ENCODE measurements at regions not wholly inside any gene's neighbourhood (a gene's known extent, or its start where the extent isn't known, plus 50 kb on each side); places are given as distances from the start of the nearest gene placed in this dataset.
"Not testable (repeated sequence)": the region's sequence is repeated elsewhere in the genome, so short reads cannot be mapped to it uniquely, and the experiment has no call there.

DNA sequence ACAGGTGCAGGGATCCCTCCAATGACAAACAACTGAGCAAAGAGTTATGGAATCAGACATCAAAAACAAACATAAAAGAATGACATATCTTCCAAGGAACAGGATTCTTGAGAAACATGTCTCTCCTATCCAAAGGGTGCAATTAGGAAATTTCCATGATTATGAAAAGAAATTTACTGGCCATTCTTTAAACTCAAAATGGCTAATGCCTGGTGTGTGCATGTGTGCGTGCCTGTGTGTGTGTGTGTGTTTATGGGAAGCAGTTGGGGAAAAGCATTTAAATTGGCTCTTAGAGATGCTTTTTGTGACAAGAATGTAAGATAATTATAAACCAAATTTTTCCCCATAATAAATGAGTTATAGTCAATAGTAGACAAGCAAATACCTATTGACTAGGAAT lies 320.5 kb upstream of the THBS1 start:
- WGBS, 3 donors, result 92 to 97% (median 95%) methylated on average over 1 of the region's 1 CpG
- no peak overlapping the region for H3K27ac ChIP-seq
- H3K36me3 ChIP-seq (ENCODE audit: insufficient read depth in 1 of 2, low read depth in 1 of 2), result no peaks in the 10 kb centered on the region
- ATAC-seq (no peak), DNase-seq (no peak)
- H3K27me3 ChIP-seq (ENCODE audit: insufficient read depth in 3 of 3, low read length in 2 of 3), result no peaks in the 10 kb centered on the region
- no peaks in the 10 kb centered on the region for H3K9me3 ChIP-seq
- intact Hi-C loops (cut with DNase I), result no loop called here
- no peak overlapping the region for H3K4me3 ChIP-seq
- H3K4me1 ChIP-seq, result no peaks in the 10 kb centered on the region
- TF ChIP-seq, protein P1, sequence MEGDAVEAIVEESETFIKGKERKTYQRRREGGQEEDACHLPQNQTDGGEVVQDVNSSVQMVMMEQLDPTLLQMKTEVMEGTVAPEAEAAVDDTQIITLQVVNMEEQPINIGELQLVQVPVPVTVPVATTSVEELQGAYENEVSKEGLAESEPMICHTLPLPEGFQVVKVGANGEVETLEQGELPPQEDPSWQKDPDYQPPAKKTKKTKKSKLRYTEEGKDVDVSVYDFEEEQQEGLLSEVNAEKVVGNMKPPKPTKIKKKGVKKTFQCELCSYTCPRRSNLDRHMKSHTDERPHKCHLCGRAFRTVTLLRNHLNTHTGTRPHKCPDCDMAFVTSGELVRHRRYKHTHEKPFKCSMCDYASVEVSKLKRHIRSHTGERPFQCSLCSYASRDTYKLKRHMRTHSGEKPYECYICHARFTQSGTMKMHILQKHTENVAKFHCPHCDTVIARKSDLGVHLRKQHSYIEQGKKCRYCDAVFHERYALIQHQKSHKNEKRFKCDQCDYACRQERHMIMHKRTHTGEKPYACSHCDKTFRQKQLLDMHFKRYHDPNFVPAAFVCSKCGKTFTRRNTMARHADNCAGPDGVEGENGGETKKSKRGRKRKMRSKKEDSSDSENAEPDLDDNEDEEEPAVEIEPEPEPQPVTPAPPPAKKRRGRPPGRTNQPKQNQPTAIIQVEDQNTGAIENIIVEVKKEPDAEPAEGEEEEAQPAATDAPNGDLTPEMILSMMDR (IDR thresholded peaks at IDR 0.05), result no peak

DNA sequence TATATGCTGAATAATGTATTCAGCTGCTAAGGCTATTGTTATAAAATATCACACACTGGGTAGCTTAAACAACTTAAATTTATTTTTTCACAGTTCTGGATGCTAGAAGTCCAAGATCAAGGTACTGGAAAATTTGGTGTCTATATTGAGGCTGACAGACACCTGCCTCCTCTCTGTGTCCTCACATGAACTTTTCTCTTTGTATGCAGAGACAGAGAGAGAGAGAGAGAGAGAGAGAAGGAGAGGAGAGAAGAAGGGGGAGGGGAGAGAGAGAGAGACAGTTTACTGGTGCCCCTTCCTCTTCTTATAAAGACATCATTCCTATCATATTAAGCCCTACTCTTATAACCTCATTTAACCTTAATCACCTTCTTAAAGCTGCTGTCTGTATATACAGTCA lies 320.1 kb upstream of the THBS1 start:
- no peaks in the 10 kb centered on the region for H3K4me1 ChIP-seq
- H3K36me3 ChIP-seq (ENCODE audit: insufficient read depth in 1 of 2, low read depth in 1 of 2), result no peaks in the 10 kb centered on the region
- H3K27ac ChIP-seq, result no peak overlapping the region
- no peak for DNase-seq
- H3K27me3 ChIP-seq (ENCODE audit: insufficient read depth in 3 of 3, low read length in 2 of 3), result peaks cover 0 to under 1% (median 0%) of the 10 kb centered on the region in 3 donors
- ATAC-seq, result no peak
- intact Hi-C loops (cut with DNase I), result no loop called here
- TF ChIP-seq, protein P1 (IDR thresholded peaks at IDR 0.05), result no peak
- no peaks in the 10 kb centered on the region for H3K9me3 ChIP-seq
- no peak overlapping the region for H3K4me3 ChIP-seq

DNA sequence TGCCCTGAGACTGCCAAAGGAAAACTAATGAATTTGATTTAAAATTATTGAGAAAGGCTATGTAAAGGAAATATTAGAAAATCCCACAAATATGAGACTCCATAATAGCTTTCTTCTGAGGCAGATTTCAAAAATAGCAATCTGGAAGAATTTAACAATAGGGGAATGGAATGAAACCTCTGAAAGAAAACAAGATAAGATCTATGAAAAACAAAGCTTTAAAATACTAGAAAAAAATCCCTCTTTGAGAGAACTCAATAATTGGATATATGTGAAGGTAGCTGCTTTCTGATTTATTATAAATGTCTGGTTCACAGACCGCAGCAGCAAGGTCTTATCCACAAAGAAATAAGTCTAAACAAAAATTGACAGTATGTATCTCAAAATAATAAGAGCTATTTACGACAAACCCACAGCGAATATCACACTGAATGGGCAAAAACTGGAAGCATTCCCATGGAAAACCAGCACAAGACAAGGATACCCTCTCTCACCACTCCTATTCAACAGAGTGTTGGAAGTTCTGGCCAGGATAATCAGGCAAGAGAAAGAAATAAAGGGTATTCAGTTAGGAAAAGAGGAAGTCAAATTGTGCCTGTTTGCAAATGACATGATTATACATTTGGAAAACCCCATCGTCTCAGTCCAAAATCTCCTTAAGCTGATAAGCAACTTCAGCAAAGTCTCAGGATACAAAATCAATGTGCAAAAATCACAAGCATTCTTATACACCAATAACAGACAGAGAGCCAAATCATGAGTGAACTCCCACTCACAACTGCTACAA lies 319.3 kb upstream of the THBS1 start:
- H3K36me3 ChIP-seq (ENCODE audit: insufficient read depth in 1 of 2, low read depth in 1 of 2); H3K9me3 ChIP-seq; DNase-seq; H3K27ac ChIP-seq; H3K4me1 ChIP-seq; ATAC-seq; H3K27me3 ChIP-seq (ENCODE audit: insufficient read depth in 3 of 3, low read length in 2 of 3); intact Hi-C loops (cut with DNase I); H3K4me3 ChIP-seq: not testable (repeated sequence)
- WGBS, 3 donors, result 81 to 85% (median 83%) methylated on average over 4 of the region's 4 CpGs

DNA sequence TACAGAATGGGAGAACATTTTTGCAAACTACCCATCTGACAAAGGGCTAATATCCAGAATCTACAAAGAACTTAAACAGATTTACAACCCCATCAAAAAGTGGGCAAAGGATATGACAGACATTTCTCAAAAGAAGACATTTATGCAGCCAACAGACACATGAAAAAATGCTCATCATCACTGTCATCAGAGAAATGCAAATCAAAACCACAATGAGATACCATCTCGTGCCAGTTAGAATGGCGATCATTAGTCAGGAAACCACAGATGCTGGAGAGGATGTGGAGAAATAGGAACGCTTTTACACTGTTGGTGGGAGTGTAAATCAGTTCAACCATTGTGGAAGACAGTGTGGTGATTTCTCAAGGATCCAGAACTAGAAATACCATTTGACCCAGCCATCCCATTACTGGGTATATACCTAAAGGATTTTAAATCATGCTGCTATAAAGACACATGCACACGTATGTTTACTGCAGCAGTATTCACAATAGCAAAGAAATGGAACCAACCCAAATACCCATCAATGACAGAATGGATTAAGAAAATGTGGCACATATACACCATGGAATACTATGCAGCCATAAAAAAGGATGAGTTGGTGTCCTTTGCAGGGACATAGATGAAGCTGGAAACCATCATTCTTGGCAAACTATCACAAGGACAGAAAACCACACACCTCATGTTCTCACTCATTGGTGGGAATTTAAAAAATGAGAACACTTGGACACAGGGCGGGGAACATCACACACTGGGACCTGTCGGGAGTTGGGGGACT lies 317.7 kb upstream of the THBS1 start:
- 88 to 91% (median 90%) methylated on average over 6 of the region's 6 CpGs for WGBS, 3 donors
- H3K4me3 ChIP-seq; ATAC-seq; H3K27ac ChIP-seq; H3K9me3 ChIP-seq; H3K36me3 ChIP-seq (ENCODE audit: insufficient read depth in 1 of 2, low read depth in 1 of 2); H3K4me1 ChIP-seq; intact Hi-C loops (cut with DNase I); DNase-seq; H3K27me3 ChIP-seq (ENCODE audit: insufficient read depth in 3 of 3, low read length in 2 of 3): not testable (repeated sequence)

DNA sequence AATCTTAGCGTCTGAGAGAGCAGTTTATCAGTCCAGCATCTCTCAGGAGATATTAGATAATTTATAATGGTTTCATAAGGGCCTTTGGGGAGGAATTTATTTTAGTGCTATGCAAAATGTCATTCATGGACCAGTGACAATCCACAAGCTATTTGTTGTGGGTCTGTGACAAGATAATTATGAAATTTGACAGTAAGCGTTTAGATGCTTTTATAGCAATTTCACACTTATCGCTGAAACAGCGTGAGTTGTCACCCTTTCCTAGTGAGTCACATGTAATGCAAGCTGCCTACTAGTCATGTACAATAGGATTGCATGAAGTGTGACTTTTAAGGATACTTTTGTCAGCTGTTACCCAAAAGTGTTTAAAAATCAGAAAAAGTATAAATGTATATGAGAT lies 315.6 kb upstream of the THBS1 start:
- H3K36me3 ChIP-seq (ENCODE audit: insufficient read depth in 1 of 2, low read depth in 1 of 2), result no peaks in the 10 kb centered on the region
- intact Hi-C loops (cut with DNase I), result no loop called here
- 38 to 63% (median 45%) methylated on average over 4 of the region's 4 CpGs for WGBS, 3 donors
- ATAC-seq, result no peak
- TF ChIP-seq, protein P1 (IDR thresholded peaks at IDR 0.05), result no peak
- H3K4me1 ChIP-seq, result no peaks in the 10 kb centered on the region
- DNase-seq, result no peak
- no peaks in the 10 kb centered on the region for H3K9me3 ChIP-seq
- H3K27me3 ChIP-seq (ENCODE audit: insufficient read depth in 3 of 3, low read length in 2 of 3), result peaks cover 0 to 2% (median 0%) of the 10 kb centered on the region in 3 donors
- H3K27ac ChIP-seq, result no peak overlapping the region
- no peak overlapping the region for H3K4me3 ChIP-seq
